Trophoblast cell (in vitro differentiated cells and primary cell): ENCODE measurements at regions not wholly inside any gene's neighbourhood (a gene's known extent, or its start where the extent isn't known, plus 50 kb on each side); places are given as distances from the start of the nearest gene placed in this dataset.

Source experiments
- DNase-seq, 2 donors: peaks; one replicate each; pipeline ENCODE4 v3.0.0-alpha.2; 2016
- H2AFZ ChIP-seq: 2 replicates; pipeline ENCODE4 v1.6.1; 2013; ENCODE audit warnings: low read length, moderate library complexity, mild to moderate bottlenecking; ENCODE audit not compliant: insufficient read depth, poor library complexity
- H2AK5ac ChIP-seq: 2 replicates; pipeline ENCODE4 v1.6.1; 2013; ENCODE audit warnings: mild to moderate bottlenecking, low read length
- H2BK120ac ChIP-seq: 2 replicates; pipeline ENCODE4 v1.6.1; 2013; ENCODE audit warnings: low read length, mild to moderate bottlenecking, moderate library complexity; ENCODE audit not compliant: insufficient read depth, poor library complexity
- H2BK12ac ChIP-seq: 2 replicates; pipeline ENCODE4 v1.6.1; 2013; ENCODE audit warnings: mild to moderate bottlenecking, low read length, moderate library complexity
- H2BK5ac ChIP-seq: 2 replicates; pipeline ENCODE4 v1.6.1; 2013; ENCODE audit warnings: low read length, low read depth, moderate library complexity, mild to moderate bottlenecking; ENCODE audit not compliant: poor library complexity
- H3K14ac ChIP-seq: 2 replicates; pipeline ENCODE4 v1.6.1; 2013; ENCODE audit warnings: mild to moderate bottlenecking, low read length
- H3K18ac ChIP-seq: 2 replicates; pipeline ENCODE4 v1.6.1; 2013; ENCODE audit warnings: mild to moderate bottlenecking, low read length
- H3K23ac ChIP-seq: 2 replicates; pipeline ENCODE4 v1.6.1; 2013; ENCODE audit warnings: low read length
- H3K27ac ChIP-seq: 2 replicates; pipeline ENCODE4 v1.5.1; 2013; ENCODE audit warnings: low read depth, mild to moderate bottlenecking, inconsistent platforms, low read length, moderate library complexity
- H3K27me3 ChIP-seq: 2 replicates; pipeline ENCODE4 v1.6.1; 2013; ENCODE audit warnings: inconsistent platforms, mild to moderate bottlenecking, low read length, moderate library complexity; ENCODE audit not compliant: insufficient read depth
- H3K36me3 ChIP-seq, 2 experiments: 1 replicate in 1 of 2; 2 replicates in 1 of 2; pipeline ENCODE4 v1.6.1; 2013; ENCODE audit warnings: low read length in 2 of 2, mild to moderate bottlenecking in 2 of 2, moderate library complexity in 1 of 2; ENCODE audit not compliant: insufficient read depth in 2 of 2, control insufficient read depth in 1 of 2
- H3K4ac ChIP-seq: 2 replicates; pipeline ENCODE4 v1.6.1; 2013; ENCODE audit warnings: low read depth, mild to moderate bottlenecking, low read length, moderate library complexity
- H3K4me1 ChIP-seq, 2 experiments: 1 replicate in 1 of 2; 2 replicates in 1 of 2; pipeline ENCODE4 v1.6.1; 2013; ENCODE audit warnings: low read length in 2 of 2, mild to moderate bottlenecking in 2 of 2, moderate library complexity in 1 of 2; ENCODE audit not compliant: insufficient read depth in 2 of 2, control insufficient read depth in 1 of 2
- H3K4me2 ChIP-seq: 2 replicates; pipeline ENCODE4 v1.6.1; 2013; ENCODE audit warnings: inconsistent platforms, mild to moderate bottlenecking, low read length, moderate library complexity
- H3K4me3 ChIP-seq: 2 replicates; pipeline ENCODE4 v1.5.1; 2013; ENCODE audit warnings: mild to moderate bottlenecking, low read depth, low read length, inconsistent platforms
- H3K79me1 ChIP-seq: one replicate; pipeline ENCODE4 v1.6.1; 2013; ENCODE audit warnings: low read length
- H3K79me2 ChIP-seq: 2 replicates; pipeline ENCODE4 v1.6.1; 2013; ENCODE audit warnings: low read length, mild to moderate bottlenecking; ENCODE audit not compliant: control insufficient read depth, insufficient read depth, poor library complexity
- H3K9ac ChIP-seq: 2 replicates; pipeline ENCODE4 v1.6.1; 2013; ENCODE audit warnings: mild to moderate bottlenecking, low read length
- H3K9me3 ChIP-seq: 2 replicates; pipeline ENCODE4 v1.6.1; 2013; ENCODE audit warnings: low read depth, mild to moderate bottlenecking, control low read depth, inconsistent platforms, low read length; ENCODE audit not compliant: insufficient read depth
- H4K12ac ChIP-seq: 2 replicates; pipeline ENCODE4 v1.6.1; 2013; ENCODE audit warnings: low read depth, mild to moderate bottlenecking, low read length, moderate library complexity
- H4K8ac ChIP-seq: 2 replicates; pipeline ENCODE4 v1.6.1; 2013; ENCODE audit warnings: low read depth, mild to moderate bottlenecking, low read length, moderate library complexity
- H4K91ac ChIP-seq: one replicate; pipeline ENCODE4 v1.6.1; 2013; ENCODE audit warnings: low read depth, mild to moderate bottlenecking, low read length, moderate library complexity
- WGBS: extraction: QIAGEN DNeasy Blood & Tissue Kit; methylation state at CpG from one replicate; pipeline ENCODE4 v1.1.7; 2013; ENCODE audit warnings: missing lambda C conversion rate; ENCODE audit not compliant: insufficient read length, insufficient coverage; ENCODE audit errors: extremely low coverage; 5-methylcytosine and 5-hydroxymethylcytosine counted together

DNA sequence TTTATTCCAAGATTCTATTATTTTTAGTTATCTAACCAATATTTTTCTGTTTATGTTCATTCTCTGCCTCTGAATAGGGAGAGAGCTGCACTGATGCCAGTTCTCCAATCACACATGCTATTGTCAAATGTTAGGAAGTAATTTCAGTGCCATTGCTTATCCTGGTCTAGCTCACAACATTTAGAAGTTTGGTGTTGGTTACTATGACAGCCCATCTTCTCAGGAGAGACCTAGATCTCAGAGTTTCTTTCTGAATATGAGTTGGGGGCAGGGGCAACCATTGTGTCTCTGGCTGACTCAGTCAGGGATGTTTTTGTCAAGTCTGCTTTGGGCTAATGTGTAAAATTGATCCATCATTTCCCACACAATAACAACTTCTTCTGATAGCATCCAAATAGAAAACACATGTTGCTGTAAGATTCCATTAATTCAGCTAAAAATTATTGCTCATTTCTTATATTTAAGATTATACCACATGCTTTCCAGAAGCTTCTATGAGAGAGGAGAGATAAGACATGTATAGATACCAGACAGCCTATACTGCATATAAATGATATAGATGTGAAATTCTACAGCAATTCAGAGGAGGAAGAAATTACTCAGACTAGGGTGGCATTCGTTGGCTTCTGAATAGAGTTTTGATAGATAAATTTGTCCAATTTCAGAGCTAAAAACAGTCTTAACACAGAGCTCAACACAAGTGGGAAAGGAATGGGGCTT, 64.8 kb downstream of the DACT1 start:
- Histone ChIP-seq H3K23ac (no peak overlapping the region), H4K8ac (no peak overlapping the region), H3K9ac (no peak overlapping the region), H3K36me3 (no peaks in the 10 kb centered on the region), H3K18ac (no peak overlapping the region), H4K12ac (no peak overlapping the region), H3K4me2 (no peak overlapping the region), H3K27ac (no peak overlapping the region), H3K79me2 (no peaks in the 10 kb centered on the region), H4K91ac (no peak overlapping the region), H3K4ac (no peak overlapping the region), H2AK5ac (no peak overlapping the region), H2BK5ac (no peak overlapping the region), H3K27me3 (no peaks in the 10 kb centered on the region), H2BK120ac (no peak overlapping the region), H2AFZ (no peak overlapping the region), H3K14ac (no peak overlapping the region), H3K9me3 (no peaks in the 10 kb centered on the region), H3K79me1 (no peaks in the 10 kb centered on the region), H3K4me3 (no peak overlapping the region), H3K4me1 (no peaks in the 10 kb centered on the region), H2BK12ac (no peak overlapping the region)
- WGBS = no CpG with 5 or more reads among the region's 1 CpG
- DNase-seq = no peak

DNA sequence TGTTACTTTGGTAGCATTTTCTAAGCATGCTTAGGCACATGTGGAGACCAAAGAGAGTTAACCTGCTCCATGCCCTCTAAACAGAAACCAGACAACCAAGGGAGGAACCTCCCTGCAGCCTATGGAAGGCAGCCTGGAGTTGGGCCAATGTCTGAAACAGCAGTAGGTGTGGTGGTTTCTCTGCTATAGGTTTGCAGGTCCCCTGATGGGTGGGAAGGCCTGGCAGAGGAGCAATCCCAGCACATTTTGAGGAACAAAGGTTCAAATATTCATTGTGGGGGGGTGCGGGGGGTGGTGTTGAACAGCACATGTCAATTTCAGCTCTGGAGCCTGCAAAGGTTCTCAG, 65.4 kb downstream of the DACT1 start:
- Histone ChIP-seq H2BK12ac (no peak overlapping the region), H3K18ac (no peak overlapping the region), H3K14ac (no peak overlapping the region), H3K23ac (no peak overlapping the region), H3K4me3 (no peak overlapping the region), H2AFZ (no peak overlapping the region), H3K9ac (no peak overlapping the region), H2AK5ac (no peak overlapping the region), H4K91ac (no peak overlapping the region), H2BK120ac (no peak overlapping the region), H2BK5ac (no peak overlapping the region), H4K12ac (no peak overlapping the region), H3K79me1 (no peaks in the 10 kb centered on the region), H3K9me3 (no peaks in the 10 kb centered on the region), H3K36me3 (no peaks in the 10 kb centered on the region), H3K4me2 (no peak overlapping the region), H4K8ac (no peak overlapping the region), H3K79me2 (no peaks in the 10 kb centered on the region), H3K27ac (no peak overlapping the region), H3K4ac (no peak overlapping the region), H3K27me3 (no peaks in the 10 kb centered on the region), H3K4me1 (no peaks in the 10 kb centered on the region)
- no peak for DNase-seq
- WGBS = no CpG with 5 or more reads among the region's 1 CpG

DNA sequence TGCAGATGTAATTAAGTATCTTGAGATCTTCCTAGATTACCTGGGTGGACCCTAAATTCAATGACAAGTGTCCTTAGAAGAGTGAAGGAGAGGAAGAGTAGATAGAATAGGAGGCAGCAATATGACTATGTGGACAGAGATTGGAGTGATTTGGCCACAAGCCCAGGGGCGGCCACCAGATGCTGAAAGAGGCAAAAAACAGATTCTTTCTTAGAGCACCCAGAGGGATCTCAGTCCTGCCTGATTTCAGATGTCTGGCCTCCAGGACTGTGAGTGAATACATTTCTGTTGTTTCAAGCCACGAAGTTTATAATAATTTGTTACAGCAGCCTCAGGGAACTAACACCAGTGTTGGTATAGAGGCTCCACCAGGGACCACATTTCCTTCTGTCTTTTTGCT, 67.3 kb downstream of the DACT1 start:
- H3K79me1 ChIP-seq = no peaks in the 10 kb centered on the region
- H3K9me3 ChIP-seq = no peaks in the 10 kb centered on the region
- no peaks in the 10 kb centered on the region for H3K36me3 ChIP-seq
- no peaks in the 10 kb centered on the region for H3K27me3 ChIP-seq
- H2AFZ ChIP-seq = no peak overlapping the region
- H2BK5ac ChIP-seq = no peak overlapping the region
- H3K18ac ChIP-seq = no peak overlapping the region
- no peaks in the 10 kb centered on the region for H3K4me1 ChIP-seq
- H3K4ac ChIP-seq = no peak overlapping the region
- H4K12ac ChIP-seq = no peak overlapping the region
- no CpG with 5 or more reads among the region's 2 CpGs for WGBS
- H3K4me2 ChIP-seq = no peak overlapping the region
- H4K8ac ChIP-seq = no peak overlapping the region
- no peak for DNase-seq
- no peak overlapping the region for H4K91ac ChIP-seq
- no peak overlapping the region for H2BK12ac ChIP-seq
- no peak overlapping the region for H3K9ac ChIP-seq
- no peak overlapping the region for H3K27ac ChIP-seq
- H3K14ac ChIP-seq = no peak overlapping the region
- no peaks in the 10 kb centered on the region for H3K79me2 ChIP-seq
- no peak overlapping the region for H3K4me3 ChIP-seq
- H3K23ac ChIP-seq = no peak overlapping the region
- no peak overlapping the region for H2AK5ac ChIP-seq
- no peak overlapping the region for H2BK120ac ChIP-seq

DNA sequence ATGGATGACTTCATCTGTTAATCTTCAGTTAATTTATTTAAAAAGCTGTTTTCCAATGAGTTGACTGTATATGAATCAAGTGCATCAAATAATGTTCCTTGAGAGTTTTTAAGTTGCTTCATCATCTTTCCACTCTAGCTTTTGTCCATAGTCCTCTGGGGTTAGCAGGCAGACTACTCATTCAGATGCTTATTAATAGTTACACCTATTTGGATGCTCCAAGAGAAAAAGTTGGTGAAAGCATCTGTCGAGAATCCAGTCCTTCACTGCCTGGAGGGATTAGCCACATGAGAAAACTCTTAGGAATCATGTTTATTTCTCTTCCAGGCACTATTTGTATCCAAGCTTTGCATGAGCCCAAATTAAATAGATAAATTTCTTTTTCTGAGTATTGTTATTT, 70.2 kb downstream of the DACT1 start:
- Histone ChIP-seq H2BK5ac (no peak overlapping the region), H3K9me3 (no peaks in the 10 kb centered on the region), H2AK5ac (no peak overlapping the region), H3K4me3 (no peak overlapping the region), H2AFZ (no peak overlapping the region), H2BK12ac (no peak overlapping the region), H3K18ac (no peak overlapping the region), H3K4ac (no peak overlapping the region), H3K4me2 (no peak overlapping the region), H4K12ac (no peak overlapping the region), H3K4me1 (no peaks in the 10 kb centered on the region), H3K79me1 (no peaks in the 10 kb centered on the region), H3K14ac (no peak overlapping the region), H3K23ac (no peak overlapping the region), H3K27me3 (no peaks in the 10 kb centered on the region), H3K9ac (no peak overlapping the region), H2BK120ac (no peak overlapping the region), H3K27ac (no peak overlapping the region), H3K36me3 (no peaks in the 10 kb centered on the region), H4K91ac (no peak overlapping the region), H4K8ac (no peak overlapping the region), H3K79me2 (no peaks in the 10 kb centered on the region)
- WGBS = no CpG with 5 or more reads among the region's 1 CpG
- DNase-seq = no peak
